ENCODE measurements at regions not wholly inside any gene's neighbourhood (a gene's known extent, or its start where the extent isn't known, plus 50 kb on each side); places are given as distances from the start of the nearest gene placed in this dataset.

DNA sequence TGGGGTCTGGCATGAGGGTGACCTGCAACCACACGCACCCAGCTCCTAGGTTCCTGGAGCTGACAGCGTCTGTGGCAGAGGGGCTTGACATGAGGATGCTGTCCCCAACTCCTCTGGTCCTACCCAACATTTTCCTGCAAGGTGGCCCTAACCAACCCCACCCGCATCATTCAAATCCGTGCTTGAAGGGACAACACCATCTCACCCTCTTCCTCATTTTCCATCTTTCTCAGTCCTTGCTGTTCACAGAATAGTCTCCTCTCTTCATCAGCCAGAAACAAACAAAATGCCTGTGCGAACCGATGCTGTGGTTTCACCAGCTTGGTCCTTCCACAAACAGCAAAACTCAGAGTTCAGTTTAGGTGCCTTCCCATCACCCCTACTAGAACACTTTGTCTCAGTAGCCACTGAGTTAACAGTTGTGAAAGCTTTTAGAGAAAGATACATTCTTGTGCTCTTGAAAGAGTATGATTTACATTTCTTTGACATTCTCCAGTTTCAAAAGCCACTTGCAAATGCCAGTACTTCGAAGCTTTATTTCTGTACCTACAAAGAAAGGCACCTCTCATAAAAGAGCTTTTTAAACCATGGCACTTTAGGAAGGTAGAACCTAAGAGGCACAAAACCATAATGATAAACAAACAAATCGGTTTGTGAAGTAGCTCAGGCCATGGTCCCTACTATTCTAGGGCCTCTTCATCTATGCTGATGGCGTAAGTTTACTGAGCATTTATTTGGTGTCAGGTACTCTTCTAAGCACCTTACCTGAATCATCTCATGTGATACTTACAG, 360.1 kb downstream of the SHQ1 start:
- DNase-seq = no peak

DNA sequence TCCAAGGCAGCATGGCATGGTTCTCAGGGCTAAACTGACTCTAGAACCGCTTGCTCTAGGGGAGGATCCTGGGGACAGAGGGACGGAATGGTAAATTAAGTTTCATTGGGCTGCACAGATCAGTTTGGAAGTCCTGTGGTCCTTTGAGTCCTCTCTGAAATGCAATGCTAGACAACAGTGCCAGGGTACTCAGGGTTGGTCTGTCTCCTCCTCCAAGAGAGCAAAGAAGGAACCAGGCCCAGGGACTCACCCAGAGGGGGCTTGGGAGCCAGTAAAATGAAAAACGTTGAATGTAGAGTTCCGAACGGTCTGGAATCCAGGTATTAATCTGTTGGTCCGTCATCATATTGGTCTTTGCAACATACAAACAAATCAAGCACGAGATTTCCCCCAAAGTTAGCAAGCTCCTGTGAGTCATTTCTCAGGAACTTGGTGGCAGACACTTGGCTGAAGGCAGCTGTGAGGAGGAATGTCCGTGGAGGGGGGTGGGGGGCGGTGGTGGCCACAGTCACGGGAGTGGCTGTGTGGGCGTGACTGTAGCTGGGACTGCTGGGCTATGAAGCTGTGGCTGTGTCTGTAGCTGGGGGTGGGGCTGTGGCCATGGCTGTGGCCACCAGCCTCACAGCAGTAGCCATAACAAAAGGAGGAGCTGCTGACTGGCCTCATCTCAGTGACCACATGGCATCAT, 361.0 kb downstream of the SHQ1 start:
- DNase-seq = no peak

DNA sequence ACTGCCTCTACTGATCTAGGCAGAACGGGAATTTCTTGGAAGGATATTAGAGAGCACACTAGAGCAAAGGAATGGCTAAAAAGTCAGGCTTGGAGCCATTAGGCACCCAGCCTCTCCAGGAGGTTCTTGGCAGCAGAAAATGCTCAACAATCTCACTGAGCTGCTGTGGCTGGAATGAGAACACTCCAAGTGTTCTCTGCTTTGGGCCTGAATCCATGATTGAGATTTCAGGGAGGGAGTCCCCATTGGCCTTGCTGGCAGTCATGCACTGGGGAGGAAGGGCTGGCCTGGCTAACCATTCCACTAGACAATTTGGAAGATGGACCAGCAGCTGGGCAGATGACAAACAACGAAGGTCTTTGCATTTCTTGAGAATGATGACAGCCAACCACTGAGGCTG, 362.6 kb downstream of the SHQ1 start:
- no peak for DNase-seq

DNA sequence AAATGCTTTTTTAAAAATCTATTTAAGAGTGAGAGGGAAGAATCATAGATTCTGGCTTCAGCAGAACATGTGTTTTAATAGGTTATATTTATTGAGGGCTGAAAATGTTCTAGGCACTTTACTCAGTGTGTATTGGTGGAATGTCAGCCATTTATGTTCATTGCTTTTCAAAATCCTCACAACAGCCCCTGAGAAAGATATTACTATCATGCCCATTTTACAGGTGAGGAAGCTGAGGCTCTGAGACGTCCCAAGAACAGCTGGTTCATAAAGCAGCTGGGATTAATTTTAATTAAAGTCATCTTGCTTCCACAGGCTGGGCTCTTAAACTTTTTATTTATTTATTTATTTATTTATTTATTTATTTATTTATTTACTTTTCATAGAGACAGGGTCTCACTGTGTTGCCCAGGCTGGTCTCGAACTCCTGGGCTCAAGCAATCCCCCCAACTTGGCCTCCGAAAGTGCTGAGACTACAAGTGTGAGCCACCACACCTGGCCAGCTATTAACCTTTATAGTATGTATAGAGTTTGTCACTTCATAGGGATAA, 364.6 kb downstream of the SHQ1 start:
- no peak for DNase-seq

DNA sequence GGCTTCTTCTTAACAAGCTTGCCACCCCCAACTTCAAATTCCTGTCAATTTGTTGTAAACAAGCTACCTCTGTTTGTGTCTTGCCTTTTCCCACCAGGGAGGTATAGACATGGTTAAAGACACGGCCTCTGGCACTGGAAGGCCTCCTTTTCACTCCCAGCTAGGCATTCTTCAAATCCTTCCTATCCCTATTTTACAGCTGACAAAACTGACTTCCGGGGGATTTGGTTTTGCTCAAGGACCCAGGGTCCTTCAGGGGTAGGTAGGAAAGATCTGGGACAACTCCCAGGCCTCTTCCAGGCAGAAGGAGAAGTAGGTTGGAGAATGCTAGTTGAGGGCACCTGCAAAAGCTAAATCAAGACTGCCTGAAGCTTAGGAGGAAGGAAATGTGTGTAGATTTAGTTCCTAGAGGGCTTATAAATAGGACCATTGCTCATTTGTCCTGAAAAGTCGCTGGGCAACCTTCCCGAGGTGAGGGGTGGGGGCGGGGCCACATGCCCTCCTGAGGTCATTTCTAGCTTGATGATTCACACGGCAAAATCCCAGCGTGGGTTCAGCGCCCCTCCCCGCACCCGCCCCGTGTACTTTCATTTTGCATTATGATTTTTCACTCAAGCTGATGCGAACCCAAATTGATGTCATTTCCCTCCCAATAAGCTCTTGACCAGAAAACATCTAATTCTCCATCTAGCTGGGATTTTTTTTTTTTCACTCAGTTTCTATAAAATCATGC, 365.5 kb downstream of the SHQ1 start:
- peak; percentile 80 for DNase-seq

DNA sequence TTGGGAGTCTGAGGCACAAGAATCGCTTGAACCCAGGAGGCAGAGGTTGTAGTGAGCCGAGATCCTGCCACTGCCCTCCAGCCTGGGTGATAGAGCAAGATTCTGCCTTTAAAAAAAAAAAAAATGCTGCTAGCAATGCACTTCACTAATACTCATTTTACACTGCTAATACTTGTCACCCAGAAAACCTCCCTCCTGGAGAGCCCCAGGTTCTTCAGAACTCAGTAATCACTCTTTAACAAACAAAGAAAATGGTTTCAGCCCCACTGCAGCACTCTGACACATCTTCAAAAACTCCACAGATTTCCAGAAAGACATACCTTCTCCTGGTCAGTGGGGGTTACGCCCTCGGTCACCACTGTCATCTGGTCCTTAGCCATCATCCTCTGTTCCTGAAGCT, 366.7 kb downstream of the SHQ1 start:
- DNase-seq = no peak

DNA sequence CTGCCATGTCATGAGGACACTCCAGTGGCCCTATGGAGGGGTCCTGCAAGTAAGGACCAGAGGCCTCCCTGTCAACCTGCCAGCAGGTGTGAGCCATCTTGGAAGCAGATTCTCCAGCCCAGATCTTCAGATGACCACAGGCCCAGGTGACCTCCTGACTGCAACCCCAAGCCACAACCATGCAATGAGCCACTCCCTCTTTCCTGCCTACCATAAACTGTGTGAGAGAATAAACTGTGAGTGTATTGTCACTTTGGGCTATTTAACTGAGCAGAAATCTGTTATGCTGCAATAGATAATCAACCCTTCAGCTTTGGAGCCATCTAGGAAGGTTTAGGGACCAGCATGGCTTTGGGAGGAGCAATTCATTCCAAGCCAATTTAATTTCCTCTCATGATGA, 367.9 kb downstream of the SHQ1 start:
- no peak for DNase-seq

DNA sequence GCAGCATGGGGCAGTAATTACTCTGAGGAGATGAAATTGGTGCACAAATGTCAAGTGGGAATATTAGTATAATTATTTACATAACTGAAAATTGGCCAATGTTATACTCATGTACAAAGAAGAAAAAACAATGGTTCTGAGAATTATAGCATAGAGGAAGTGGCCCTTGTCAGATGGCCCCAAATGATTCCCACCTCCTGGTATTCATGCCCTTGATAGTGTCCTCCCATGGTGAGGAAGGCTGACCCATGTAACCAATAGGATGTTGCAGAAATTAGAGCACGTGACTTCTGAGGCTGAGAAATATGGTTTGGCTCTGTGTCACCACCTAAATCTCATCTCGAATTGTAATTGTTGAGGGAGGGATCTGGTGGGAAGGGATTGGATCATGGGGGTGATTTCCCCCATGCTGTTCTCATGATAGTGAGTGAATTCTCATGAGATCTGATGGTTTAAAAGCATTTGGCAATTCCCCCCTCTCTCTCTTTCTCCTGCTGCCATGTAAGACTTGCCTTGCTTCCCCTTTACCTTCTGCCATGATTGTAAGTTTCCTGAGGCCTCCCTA, 368.5 kb downstream of the SHQ1 start:
- no peak for DNase-seq

DNA sequence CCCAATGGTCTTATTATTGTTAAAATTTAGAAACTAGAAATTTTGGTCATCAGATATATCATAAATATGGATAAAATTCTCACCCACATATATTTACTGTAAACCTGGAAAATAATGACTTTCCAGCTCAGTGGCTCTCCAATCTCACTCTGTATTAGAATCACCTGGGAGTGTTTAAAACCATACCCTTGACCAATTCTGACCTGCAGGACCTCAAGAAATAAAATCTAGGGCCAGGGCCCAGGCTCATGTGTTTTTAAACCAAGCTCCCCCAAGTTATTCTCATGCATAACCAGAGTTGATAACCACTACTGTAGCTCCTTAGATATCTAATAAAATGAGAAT, 372.1 kb downstream of the SHQ1 start:
- no peak for DNase-seq

DNA sequence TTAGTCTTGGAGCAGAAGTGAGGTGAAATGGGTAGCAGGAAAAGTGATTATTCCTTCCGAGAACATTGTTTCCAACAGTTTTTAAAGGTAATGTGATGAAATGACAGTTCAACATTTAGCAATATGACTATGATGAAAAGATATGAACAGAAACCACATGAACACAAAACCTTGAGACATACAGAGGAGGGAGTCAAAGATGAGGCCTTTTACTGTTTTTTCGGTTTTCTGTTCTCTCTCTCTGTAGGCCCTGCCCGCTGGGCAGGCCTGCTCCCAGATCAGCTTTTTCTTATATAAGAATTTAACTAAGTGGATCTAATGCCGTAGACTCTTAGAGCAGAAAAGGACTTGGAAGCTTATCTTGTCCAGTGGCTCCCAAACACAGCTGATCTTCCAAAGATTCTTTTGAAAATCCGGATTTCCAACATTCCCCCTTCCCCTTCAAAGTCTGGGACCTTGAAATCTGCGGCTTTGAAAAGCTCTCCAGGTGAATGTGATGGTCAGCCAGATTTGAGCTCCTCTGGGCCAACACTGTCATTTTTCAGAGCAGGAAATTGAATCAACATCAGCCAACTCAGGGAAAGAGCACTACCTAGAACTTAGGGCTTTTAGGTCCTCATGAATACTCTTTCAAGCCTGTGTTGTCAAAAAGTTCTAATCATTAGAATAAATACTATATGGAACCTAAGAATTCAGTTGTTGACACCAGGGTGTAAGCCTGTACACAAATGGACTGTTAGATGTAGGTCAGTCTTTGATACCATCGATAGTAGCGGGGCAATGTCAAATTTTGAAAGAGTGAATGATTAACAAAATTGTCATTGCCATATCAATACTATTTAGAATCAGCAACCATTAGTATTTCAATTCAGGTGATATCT, 372.7 kb downstream of the SHQ1 start:
- no peak for DNase-seq

DNA sequence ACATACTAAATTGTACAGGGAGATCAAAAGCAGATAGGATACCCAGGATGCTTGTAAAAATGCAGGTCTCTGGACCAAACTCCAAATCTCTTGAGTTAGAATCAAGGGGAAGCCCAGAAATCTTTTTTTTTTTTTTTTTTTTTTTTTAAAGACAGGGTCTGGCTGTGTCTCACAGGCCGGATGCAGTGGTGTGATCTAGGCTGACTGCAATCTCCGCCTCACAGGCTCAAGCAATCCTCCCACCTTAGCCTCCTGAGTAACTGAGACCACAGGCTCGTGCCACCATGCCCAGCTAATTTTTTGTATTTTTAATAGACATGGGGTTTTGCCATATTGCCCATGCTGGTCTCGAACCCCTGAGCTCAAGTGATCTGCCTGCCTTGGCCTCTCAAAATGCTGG, 373.5 kb downstream of the SHQ1 start:
- DNase-seq = no peak

DNA sequence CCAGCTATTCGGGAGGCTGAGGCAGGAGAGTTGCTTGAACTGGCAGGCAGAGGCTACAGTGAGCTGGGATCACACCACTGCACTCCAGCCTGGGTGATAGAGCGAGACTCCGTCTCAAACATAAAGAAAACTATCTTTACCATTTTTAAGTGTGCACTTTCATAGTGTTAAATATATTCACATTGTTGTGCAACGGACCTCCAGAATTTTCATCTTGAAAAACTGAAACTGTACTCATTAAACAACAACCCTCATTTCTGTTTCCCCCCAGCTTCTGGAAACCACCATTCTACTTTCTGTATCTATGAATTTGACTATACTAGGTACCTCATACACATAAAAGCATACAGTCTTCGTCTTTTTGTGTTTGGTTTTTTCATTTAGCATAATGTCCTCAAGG, 375.1 kb downstream of the SHQ1 start:
- DNase-seq = no peak

DNA sequence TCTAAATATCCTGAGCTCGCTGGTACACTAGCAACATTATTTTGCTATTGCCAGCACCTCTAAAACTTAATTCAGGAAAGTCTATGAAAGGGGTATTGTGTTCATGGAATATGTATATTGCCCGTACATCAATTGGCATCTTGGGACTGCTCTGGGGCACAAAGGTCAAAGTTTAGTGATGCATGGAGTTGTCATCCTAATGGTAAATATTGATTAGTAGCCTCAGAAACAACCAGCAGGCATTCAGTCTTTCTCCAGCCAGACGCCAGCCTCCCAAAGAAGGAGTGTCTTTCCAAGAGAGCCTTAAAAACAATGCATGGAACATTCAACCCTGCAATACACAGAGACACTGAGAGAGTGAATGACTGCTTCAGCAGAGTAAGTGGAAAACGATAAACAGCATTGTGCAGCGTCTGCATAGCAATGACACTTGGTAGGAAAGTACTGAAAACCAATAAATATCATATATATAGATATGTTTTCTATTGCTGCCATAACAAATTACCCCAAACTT, 377.3 kb downstream of the SHQ1 start:
- no peak for DNase-seq

DNA sequence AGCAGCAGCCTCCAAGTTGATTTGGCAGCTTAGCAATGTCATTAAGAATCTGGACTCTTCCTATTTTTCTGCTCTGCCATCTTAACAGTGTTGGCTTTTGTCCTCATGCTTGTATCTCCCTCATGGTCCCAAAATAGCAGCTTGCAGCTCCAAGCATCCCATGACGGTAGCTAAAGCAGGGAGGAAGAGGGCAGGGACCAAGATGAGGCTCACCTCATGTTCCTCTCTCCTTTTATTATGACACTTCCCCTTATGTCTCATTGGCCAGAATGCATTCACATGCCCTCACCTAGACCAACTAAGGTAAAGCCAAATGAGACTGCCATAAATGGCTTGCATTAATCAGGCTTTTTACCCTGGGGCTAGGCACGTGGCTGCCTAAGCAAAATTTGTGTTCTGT, 382.4 kb downstream of the SHQ1 start:
- DNase-seq = no peak

DNA sequence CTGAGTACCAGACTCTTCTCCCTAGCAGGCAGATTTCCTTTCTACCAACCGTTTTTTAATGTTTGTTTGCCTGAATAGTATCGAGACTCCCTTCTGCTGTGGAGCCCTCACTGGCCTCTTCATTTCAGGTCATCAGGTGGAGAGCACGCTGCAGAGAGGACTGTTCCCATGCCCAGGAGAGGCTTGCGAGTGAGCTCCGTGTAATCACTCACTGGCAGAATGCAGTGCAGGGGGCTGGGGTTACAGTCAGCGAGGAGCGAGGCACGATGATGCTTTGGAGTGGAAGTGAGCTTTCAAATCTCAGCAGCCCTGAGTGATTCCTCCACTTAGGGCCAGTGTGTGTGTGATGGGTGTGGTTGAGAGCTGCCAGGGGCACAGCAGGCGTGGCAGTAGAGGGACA, 385.2 kb downstream of the SHQ1 start:
- no peak for DNase-seq

DNA sequence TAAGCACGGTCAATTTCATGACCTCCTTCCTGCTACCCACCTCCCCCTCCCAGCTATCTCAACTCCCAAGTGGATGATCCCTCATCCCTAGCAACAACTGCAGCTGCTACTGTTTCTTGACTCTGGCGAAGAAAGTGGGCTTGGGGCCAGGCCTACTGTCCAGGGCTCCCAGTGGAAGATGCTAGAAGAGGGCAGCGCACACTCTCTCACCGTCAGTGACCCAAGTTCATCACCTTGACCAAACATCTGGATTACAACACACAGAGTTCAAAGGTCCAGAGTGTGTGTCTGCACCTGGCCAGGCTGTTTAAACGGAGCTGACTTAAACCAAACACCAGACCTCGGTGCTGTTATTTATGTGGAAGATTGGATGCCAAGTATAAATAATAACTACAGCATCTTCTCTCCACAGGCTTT, 385.6 kb downstream of the SHQ1 start:
- no peak for DNase-seq

DNA sequence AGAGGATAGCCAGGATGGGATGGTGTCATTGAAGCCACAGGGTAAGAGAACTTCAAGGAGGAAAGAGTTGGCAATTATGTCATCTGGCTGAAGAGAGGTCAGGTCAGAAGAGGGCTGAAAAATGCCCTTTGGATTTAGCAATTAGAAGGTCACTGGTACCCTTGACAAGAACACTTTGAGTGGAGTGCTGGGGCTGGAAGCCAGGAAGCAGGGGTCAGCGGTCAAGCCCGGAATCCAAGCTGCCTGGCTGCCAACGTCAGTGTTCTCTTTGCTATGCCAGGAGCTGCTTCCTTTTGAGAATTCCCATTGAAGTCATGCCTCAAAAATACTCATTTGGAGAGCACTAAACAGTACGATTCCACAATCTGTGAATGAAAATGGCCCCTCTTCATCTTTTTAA, 386.5 kb downstream of the SHQ1 start:
- no peak for DNase-seq

DNA sequence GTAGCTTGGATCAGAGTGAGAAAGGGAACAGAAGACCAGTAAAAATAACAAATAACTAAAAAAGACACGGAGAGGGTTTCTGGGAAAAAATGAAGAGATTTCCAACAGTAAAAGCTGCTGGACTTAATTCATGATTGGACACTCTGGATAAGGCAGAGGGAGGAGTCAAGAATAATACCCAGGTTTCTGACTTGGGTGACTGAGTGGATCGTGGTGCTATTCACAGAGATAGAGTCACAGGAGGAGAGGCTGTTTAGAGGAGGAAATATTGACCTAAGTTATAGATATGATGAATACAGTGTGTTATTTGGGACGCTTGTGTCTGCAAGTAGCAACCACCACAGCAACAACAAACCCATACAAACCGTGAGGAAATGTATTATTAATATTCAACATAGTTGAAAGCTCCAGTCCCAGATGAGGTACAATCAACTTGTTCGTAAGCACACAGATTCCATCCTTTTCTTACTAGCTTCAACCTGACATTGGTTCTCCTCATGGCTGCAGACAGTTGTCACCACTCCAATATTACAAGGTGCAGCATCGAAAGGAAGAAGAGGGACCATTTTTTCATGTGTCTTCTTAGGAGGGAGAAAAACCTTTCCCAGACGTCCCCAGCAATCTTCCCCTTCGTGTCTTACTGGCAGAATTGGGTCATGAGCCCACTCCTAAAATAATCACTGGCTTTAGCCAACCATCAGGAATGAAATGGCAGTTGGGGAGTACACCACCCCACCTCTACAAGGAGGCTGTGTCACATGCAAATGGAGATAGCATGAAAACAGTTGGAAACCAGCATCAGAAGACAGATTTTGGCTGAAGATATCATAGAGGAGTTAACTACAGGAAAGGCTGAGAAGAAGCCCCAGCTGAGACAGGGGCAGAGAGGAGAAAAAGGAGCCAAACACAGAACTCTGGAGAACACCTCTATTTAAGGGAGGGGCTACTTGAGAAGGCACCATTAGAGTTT, 387.8 kb downstream of the SHQ1 start:
- no peak for DNase-seq

DNA sequence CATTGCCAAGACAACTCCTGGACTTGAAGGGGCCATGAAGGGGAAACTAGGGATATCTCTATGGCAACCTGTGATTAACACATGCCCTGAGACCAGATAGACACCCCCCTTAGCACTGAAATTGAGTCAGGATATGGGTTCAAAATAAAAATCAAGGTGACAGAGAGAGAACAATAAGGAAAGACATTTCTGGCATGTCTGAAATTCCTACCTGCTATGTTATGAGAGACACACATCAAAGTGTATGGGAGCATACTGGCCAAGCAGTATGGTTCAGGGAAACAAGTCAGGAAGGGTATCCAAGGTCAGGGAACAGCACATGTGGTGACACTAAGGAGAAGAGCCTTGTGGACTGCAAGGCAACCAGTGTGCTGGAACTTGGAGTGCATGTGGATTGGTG, 388.7 kb downstream of the SHQ1 start:
- no peak for DNase-seq

DNA sequence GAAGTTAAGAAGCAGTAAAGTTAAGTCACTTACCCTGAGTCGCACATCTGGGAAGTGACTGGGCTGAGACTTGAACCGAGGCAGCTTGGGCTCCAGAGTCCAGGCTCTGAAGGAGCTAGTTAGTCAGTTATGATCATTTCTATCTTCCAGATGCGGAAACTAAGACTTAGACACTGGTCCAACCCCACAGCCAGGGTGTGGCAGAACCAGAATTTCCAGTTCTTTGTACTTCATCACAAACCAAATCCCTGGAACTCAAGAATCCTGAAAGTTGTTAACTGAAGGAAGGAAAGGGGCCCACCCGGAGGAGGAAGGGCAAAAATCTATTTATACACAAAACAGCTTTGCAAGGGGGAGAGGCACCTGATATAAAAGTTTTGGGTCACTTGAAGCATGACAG, 389.9 kb downstream of the SHQ1 start:
- no peak for DNase-seq

DNA sequence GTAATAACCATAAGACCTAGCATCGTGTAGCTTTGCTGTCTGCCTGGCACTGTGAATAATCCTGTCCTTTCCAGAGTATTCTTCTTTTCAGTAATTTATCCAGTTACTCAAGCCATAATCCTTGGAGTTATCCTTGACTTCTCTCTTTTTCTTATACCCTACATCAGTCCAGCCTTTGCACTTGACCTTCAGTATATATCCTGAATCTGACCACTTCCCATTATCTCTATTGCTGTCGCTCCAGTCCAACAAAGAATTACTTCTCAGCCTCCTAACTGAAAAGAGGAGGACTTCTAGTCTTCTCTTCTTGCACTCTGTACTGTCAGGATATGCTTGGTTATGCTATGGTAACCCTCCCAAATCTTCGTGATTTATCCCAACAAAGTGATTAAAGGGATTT, 393.8 kb downstream of the SHQ1 start:
- no peak for DNase-seq

Measured in CD4-positive, alpha-beta T cell treated with Interleukin-17A for 4 hours (primary cell).